ENCODE measurements at regions not wholly inside any gene's neighbourhood (a gene's known extent, or its start where the extent isn't known, plus 50 kb on each side); places are given as distances from the start of the nearest gene placed in this dataset.

GRCh38 chr18:61679836-61680235 is 213.0 kb downstream of the RNF152 start:
- FAIRE-seq, result no peak
- no peak overlapping the region for H3K4me2 ChIP-seq (ENCODE audit: control insufficient read depth, insufficient read depth)
- H2AFZ ChIP-seq (ENCODE audit: control insufficient read depth, low read depth, low read length), result no peak overlapping the region
- in situ Hi-C loops (cut with MboI) (no loop called here), intact Hi-C loops (cut with micrococcal nuclease; ENCODE audit: unreplicated experiment) (no loop called here)
- SMC1A ChIA-PET (ENCODE audit: uncharacterized antibody, unreplicated experiment), result no interaction called here
- RAD21 ChIA-PET (ENCODE audit: unreplicated experiment), result no interaction called here
- ATAC-seq, result no peak
- BruUV-seq (replicated peaks), result no TSS peak
- H3K4me3 ChIP-seq, result no peak overlapping the region
- TF ChIP-seq RELA (IDR thresholded peaks at IDR 0.05; ENCODE audit: borderline replicate concordance, partially characterized antibody), result no peak
- no peak for TF ChIP-seq ATF7 (IDR thresholded peaks at IDR 0.05; ENCODE audit: low read depth)
- TF ChIP-seq MEF2B (IDR thresholded peaks at IDR 0.05; ENCODE audit: partially characterized antibody, poor library complexity, severe bottlenecking), result no peak
- no peak for TF ChIP-seq POLR2AphosphoS5 (IDR thresholded peaks at IDR 0.05; ENCODE audit: low read length)
- TF ChIP-seq CTCF (IDR thresholded peaks at IDR 0.05 in 2 of 3, conservative IDR thresholded peaks at IDR 0.05 in 1 of 3; ENCODE audit: control insufficient read depth in 2 of 3, extremely low read depth in 1 of 3, insufficient read depth in 1 of 3, low read depth in 3 of 3, low read length in 3 of 3), result no peak
- TF ChIP-seq ZNF592 (IDR thresholded peaks at IDR 0.05), result no peak
- TF ChIP-seq ZBTB11 (CRISPR knock-in tag; IDR thresholded peaks at IDR 0.05), result no peak
- no peak for TF ChIP-seq ZNF274 (IDR thresholded peaks at IDR 0.05; ENCODE audit: insufficient read depth, insufficient read length)
- no peak for TF ChIP-seq HDAC2 (IDR thresholded peaks at IDR 0.05)
- H3K9me3 ChIP-seq (replicated peaks; ENCODE audit: control insufficient read depth, insufficient read depth, low read length), result no peaks in the 10 kb centered on the region; the same call in 2 of the 3 replicates
- no peak overlapping the region for H3K27ac ChIP-seq (ENCODE audit: control insufficient read depth, insufficient read depth)
- CTCF ChIA-PET, result no interaction called here
- no peak overlapping the region for H3K9ac ChIP-seq (ENCODE audit: control insufficient read depth, insufficient read depth, low read length)
- H3K79me2 ChIP-seq (ENCODE audit: control insufficient read depth, insufficient read depth, low read length), result no peaks in the 10 kb centered on the region
- no peaks in the 10 kb centered on the region for H3K36me3 ChIP-seq (ENCODE audit: control insufficient read depth in 2 of 2, insufficient read depth in 2 of 2, low read length in 1 of 2)
- H3K27me3 ChIP-seq (replicated peaks in 1 of 2; ENCODE audit: control insufficient read depth in 2 of 2, insufficient read depth in 2 of 2, low read length in 1 of 2), result no peaks in the 10 kb centered on the region
- no peaks in the 10 kb centered on the region for H4K20me1 ChIP-seq (ENCODE audit: control insufficient read depth, insufficient read depth)
- no peak for DNase-seq (ENCODE audit: low read depth, low spot score)
- POLR2A ChIA-PET, result no interaction called here
- 6% methylated on average over 3 of the region's 3 CpGs for WGBS (ENCODE audit: insufficient coverage, insufficient replicate concordance, low lambda C conversion rate, missing lambda C conversion rate)
- no peaks in the 10 kb centered on the region for H3K4me1 ChIP-seq (ENCODE audit: control insufficient read depth, insufficient read depth, low read length)
